ENCODE measurements at regions not wholly inside any gene's neighbourhood (a gene's known extent, or its start where the extent isn't known, plus 50 kb on each side); places are given as distances from the start of the nearest gene placed in this dataset.

DNA sequence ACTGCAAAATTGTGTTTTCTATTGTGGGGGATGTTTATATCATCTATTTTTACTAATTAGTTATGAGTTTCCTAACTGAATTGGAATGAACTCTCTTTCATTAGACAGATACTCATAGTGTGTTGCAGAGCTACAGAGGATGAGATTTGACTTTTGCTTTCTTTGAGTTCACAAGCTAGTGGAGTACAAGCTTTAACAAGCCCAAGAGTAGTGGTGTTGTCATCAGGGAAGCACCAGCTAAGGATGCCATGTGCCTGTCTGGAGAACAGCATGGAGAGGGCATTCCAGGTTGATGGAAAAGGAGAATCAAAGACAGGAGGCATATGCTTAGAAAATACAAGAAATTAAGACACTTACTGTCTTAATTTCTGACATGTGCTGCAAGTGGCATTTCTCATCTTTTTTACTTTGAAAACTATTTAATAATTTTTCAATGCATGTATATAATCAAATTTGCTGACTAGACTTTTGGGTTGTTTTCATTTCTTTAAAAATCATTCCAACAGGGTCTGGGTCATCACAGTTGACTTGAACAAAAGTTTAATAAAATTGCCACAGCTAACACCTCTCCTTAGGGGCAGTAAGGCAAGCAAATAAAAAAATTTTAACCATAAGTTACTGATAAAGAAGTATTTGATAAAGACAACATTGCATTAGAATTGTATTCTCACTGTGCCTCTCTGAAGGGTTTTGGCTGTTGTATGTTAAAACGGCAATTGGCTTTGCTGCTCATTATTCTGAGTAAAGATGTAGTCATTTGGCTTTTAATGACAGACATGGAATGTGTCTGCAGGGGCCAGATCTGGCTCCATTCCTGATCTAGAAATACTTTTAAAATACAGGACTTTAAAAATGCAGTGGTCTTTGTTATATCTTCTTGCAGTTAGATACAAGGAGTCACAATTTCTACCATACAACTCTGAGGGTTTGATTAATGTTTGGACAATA, 323.7 kb upstream of the CDH11 start:
- no peak for TF ChIP-seq EZH2 (IDR thresholded peaks at IDR 0.05; ENCODE audit: insufficient read depth, low read length)
- TF ChIP-seq, protein P1, sequence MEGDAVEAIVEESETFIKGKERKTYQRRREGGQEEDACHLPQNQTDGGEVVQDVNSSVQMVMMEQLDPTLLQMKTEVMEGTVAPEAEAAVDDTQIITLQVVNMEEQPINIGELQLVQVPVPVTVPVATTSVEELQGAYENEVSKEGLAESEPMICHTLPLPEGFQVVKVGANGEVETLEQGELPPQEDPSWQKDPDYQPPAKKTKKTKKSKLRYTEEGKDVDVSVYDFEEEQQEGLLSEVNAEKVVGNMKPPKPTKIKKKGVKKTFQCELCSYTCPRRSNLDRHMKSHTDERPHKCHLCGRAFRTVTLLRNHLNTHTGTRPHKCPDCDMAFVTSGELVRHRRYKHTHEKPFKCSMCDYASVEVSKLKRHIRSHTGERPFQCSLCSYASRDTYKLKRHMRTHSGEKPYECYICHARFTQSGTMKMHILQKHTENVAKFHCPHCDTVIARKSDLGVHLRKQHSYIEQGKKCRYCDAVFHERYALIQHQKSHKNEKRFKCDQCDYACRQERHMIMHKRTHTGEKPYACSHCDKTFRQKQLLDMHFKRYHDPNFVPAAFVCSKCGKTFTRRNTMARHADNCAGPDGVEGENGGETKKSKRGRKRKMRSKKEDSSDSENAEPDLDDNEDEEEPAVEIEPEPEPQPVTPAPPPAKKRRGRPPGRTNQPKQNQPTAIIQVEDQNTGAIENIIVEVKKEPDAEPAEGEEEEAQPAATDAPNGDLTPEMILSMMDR (IDR thresholded peaks at IDR 0.05; ENCODE audit: insufficient read depth, low read depth, low read length): no peak
- Histone ChIP-seq H3K9ac (ENCODE audit: low read length) (no peak overlapping the region), H3K36me3 (ENCODE audit: insufficient read depth, low read length) (no peaks in the 10 kb centered on the region), H2AFZ (ENCODE audit: low read depth, low read length) (no peak overlapping the region), H3K4me1 (ENCODE audit: insufficient read depth, low read length) (no peaks in the 10 kb centered on the region), H3K9me3 (ENCODE audit: insufficient read depth, low read depth, low read length) (no peaks in the 10 kb centered on the region), H3K27ac (ENCODE audit: low read depth, low read length) (no peak overlapping the region), H3K4me2 (ENCODE audit: low read length) (no peak overlapping the region), H3K79me2 (ENCODE audit: insufficient read depth, low read length) (no peaks in the 10 kb centered on the region), H4K20me1 (ENCODE audit: insufficient read depth, low read length) (no peaks in the 10 kb centered on the region), H3K4me3 (ENCODE audit: insufficient read depth, low read depth, low read length) (no peak overlapping the region), H3K27me3 (ENCODE audit: insufficient read depth, low read length) (no peaks in the 10 kb centered on the region)
- peaks cover 4% of the 10 kb centered on the region for H3K9me3 Mint-ChIP-seq (ENCODE audit: unreplicated experiment)
- H3K4me3 Mint-ChIP-seq (ENCODE audit: unreplicated experiment): no peak overlapping the region
- no peak overlapping the region for H3K27ac Mint-ChIP-seq (ENCODE audit: unreplicated experiment)
- DNase-seq (ENCODE audit: low read depth) (peak; percentile 17), FAIRE-seq (no peak)
- peaks cover 12% of the 10 kb centered on the region for H3K27me3 Mint-ChIP-seq (ENCODE audit: low read depth, unreplicated experiment)
- H3K36me3 Mint-ChIP-seq (ENCODE audit: low read depth, unreplicated experiment): no peaks in the 10 kb centered on the region
- no peaks in the 10 kb centered on the region for H3K4me1 Mint-ChIP-seq (ENCODE audit: low read depth, unreplicated experiment)

GRCh38 chr16:65441501-65441900, 319.6 kb upstream of the CDH11 start:
- DNase-seq (ENCODE audit: low read depth) (no peak), FAIRE-seq (no peak)
- Mint-ChIP-seq H3K9me3 (ENCODE audit: unreplicated experiment) (no peaks in the 10 kb centered on the region), H3K36me3 (ENCODE audit: low read depth, unreplicated experiment) (no peaks in the 10 kb centered on the region), H3K27ac (ENCODE audit: unreplicated experiment) (no peak overlapping the region), H3K4me3 (ENCODE audit: unreplicated experiment) (no peak overlapping the region), H3K4me1 (ENCODE audit: low read depth, unreplicated experiment) (no peaks in the 10 kb centered on the region), H3K27me3 (ENCODE audit: low read depth, unreplicated experiment) (peaks cover 12% of the 10 kb centered on the region)
- Histone ChIP-seq H3K36me3 (ENCODE audit: insufficient read depth, low read length) (no peaks in the 10 kb centered on the region), H3K4me2 (ENCODE audit: low read length) (no peak overlapping the region), H3K27ac (ENCODE audit: low read depth, low read length) (no peak overlapping the region), H3K4me3 (ENCODE audit: insufficient read depth, low read depth, low read length) (no peak overlapping the region), H3K27me3 (ENCODE audit: insufficient read depth, low read length) (no peaks in the 10 kb centered on the region), H3K79me2 (ENCODE audit: insufficient read depth, low read length) (no peaks in the 10 kb centered on the region), H3K4me1 (ENCODE audit: insufficient read depth, low read length) (no peaks in the 10 kb centered on the region), H2AFZ (ENCODE audit: low read depth, low read length) (no peak overlapping the region), H3K9me3 (ENCODE audit: insufficient read depth, low read depth, low read length) (no peaks in the 10 kb centered on the region), H3K9ac (ENCODE audit: low read length) (no peak overlapping the region), H4K20me1 (ENCODE audit: insufficient read depth, low read length) (no peaks in the 10 kb centered on the region)
- TF ChIP-seq, protein P1 (IDR thresholded peaks at IDR 0.05; ENCODE audit: insufficient read depth, low read depth, low read length): no peak
- no peak for TF ChIP-seq EZH2 (IDR thresholded peaks at IDR 0.05; ENCODE audit: insufficient read depth, low read length)
